Mesenteric fat pad (tissue), 1 donor: ENCODE measurements at regions not wholly inside any gene's neighbourhood (a gene's known extent, or its start where the extent isn't known, plus 50 kb on each side); places are given as distances from the start of the nearest gene placed in this dataset.
A peak's percentile ranks its signal among the peaks of the same experiment; 100 is the strongest.

ENCODE experiments used
- DNase-seq: peaks from one replicate; pipeline ENCODE4 v3.0.0-alpha.2; 2020; ENCODE audit warnings: low spot score
- donor health status: DM: yes; HTN: yes; CAD: no.

GRCh38 chr3:86333636-86334035 lies 657.3 kb downstream of the VGLL3 start:
- DNase-seq = no peak

- DNase-seq = no peak
Measured at GRCh38 chr3:86303935-86304334, 687.0 kb downstream of the VGLL3 start.

DNA sequence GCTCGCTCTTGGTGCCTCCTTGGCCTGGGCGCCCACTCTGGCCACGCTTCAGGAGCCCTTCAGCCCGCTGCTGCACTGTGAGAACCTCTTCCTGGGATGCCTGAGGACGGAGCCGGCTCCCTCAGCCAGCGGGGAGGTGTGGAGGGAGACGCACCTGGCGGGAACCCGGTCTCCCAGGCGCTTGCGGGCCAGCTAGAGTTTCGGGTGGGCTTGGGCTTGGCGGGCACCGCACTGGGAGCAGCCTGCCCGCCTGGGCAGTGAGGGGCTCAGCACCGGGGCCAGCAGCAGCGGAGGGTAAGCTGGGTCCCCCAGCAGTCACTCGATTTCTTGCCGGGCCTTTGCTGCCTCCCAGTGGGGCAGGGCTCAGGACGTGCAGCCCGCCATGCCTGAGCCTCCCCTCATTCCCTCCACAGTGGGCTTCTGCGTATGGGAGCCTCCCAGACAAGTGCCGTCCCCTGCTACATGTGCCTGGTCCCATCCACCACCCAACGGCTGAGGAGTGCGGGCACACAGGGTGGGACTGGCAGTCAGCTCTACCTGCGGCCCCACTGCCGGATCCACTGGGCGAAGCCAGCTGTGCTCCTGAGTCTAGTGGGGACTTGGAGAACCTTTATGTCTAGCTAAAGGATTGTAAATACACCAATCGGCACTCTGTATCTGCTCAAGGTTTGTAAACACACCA lies 708.7 kb downstream of the VGLL3 start:
- peak; percentile 81 for DNase-seq

DNA sequence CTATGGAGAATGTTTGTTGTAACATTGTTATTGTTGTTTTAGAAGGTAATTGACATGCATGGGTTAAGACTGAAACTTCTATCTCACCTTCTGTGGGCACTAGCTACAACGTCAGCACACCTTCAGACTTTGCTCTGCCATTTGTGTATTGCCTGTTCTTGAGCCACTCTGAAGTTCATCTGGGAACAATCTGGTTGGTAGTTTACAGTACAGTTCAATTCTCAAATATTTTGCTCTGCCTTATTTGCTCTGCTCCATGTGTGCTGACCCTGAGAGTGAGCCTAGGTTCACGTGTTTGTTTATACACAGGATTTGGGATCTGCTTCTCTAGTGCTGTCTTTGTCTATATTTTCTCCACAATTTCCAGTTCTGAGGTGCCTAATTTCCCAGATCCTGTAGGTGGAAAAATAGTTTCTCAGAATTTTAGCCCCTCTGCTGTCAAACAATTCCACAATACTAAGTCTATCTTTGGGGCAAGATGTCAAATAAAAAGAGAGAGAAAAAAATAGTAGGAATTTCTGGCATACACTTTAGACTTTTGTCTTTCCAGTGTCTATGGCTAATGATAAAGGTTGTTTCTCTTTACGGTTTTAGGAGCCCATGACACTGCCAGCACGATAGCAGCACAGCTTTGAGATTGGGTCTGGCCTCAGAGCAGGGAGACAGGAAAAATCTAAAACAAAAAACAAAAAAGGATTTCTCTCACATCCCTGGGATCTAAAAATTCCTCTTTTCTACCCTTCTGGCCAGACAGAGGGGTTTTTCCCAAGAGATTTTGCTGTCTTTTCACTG lies 721.4 kb downstream of the VGLL3 start:
- no peak for DNase-seq

- DNase-seq = no peak
Measured at GRCh38 chr3:86257955-86258641, 732.9 kb downstream of the VGLL3 start.

DNA sequence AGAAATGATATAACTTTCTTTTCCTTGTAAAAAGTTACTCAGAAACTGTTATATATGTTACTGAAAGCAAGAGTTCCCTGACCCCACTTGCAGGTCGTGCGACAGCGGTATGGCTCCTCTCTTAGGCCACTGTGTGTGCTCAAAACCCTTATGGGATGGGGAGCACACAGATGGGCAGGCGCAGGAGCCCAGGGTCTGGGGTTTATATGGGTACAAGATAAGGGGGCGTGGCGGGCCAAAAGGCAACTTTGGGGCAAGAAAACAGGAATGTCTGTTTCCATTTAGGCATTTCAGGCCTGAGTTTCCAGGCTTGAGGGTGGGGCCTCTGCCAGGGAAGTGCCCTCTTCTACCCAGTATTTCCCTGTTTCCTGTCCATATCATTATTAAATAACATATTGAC lies 736.5 kb downstream of the VGLL3 start:
- DNase-seq = peak; percentile 69

DNA sequence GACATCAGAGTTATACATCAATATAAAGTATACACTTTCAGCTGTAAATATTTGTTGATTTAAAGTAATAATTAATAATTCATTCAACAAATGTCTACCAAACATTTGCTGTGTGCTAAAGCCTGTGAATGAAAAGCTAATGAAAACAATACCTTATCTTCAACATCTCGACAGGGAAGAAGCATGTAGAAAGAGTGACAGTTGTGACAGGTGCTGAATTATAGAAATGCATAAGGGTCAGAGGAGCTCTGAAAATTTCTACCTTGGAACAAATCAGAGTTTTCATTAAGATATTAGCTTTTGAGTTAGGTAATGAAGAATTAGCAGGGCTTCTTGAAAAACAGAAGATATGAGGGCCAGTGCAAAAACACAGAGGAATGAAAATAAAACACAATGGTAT lies 739.2 kb downstream of the VGLL3 start:
- no peak for DNase-seq

DNA sequence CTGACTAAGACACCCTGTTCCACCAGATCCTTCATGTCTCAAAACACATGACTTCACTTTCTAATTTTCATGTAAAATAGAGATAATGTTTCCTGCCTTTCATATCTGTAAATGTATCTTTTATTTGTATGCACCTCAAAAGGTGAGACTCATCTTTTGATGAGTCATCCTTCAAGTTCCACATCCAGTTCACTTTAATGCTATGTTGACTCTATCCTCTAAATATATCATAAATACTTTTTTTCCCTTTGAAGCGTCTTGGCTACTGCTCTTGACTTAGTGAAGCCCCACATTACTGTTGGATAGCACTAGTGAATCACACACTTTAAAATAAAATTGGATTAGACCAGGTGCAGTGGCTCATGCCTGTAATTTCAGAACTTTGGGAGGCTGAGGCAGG lies 741.1 kb downstream of the VGLL3 start:
- no peak for DNase-seq

GRCh38 chr3:86245360-86245759 lies 745.6 kb downstream of the VGLL3 start:
- DNase-seq = no peak

DNA sequence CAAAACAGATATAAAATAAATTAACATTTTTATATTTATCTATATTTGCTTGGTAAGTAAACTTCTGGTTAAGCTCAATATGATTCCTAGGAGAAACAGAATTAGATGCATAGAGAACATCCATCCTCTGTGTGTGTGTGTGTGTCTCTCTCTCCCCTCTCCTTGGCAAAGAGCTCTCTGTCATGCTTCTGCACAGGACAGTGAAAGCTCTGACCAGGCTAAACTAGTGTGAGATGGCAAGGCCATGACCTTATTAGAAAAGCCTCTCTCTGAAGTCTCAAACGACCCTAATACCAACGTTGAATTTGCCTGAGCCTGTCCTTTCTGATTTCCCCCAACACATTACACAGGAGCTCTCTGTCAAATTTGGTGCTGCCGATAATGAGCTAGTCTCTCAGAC lies 746.0 kb downstream of the VGLL3 start:
- DNase-seq = no peak

- DNase-seq = no peak
Measured at GRCh38 chr3:86239946-86240345, 751.0 kb downstream of the VGLL3 start.

DNA sequence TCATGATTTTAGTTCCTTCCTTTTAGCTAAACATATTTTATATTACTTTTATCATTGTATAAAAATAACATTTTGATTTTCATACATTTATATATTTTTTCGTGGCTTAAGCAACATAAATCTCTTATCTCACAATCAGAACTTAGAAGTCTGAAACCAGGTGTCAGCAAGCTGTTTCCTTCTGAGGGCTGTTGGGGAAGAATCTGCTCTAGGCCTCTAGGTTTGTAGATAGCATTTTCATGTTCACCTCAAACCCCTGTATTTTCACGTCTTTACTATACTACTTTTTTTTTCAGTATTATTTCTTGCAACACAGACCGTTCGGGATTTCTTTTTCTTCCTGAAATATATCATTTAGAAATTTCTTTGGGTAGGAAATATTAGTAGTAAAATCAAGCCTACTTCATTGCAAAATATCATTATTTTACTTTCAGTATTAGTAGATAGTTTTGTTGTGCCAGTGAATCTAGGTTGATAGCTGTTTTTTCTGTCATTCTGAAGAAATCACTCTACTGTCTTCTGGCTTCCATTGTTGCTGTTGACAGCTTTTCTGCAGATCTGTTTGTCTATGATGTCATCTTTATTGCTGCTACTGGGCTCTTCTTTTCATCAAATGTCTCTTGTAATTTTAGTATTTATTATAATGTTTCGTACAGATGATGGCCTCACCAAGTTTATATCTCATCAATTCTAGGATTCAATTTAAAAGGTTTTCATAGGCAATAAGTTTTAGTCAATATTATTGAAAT lies 756.3 kb downstream of the VGLL3 start:
- no peak for DNase-seq

GRCh38 chr3:86230762-86231161 lies 760.2 kb downstream of the VGLL3 start:
- no peak for DNase-seq

- DNase-seq = no peak
Measured at GRCh38 chr3:86229775-86230094, 761.2 kb downstream of the VGLL3 start.

GRCh38 chr3:86229086-86229774 lies 761.7 kb downstream of the VGLL3 start:
- no peak for DNase-seq

DNA sequence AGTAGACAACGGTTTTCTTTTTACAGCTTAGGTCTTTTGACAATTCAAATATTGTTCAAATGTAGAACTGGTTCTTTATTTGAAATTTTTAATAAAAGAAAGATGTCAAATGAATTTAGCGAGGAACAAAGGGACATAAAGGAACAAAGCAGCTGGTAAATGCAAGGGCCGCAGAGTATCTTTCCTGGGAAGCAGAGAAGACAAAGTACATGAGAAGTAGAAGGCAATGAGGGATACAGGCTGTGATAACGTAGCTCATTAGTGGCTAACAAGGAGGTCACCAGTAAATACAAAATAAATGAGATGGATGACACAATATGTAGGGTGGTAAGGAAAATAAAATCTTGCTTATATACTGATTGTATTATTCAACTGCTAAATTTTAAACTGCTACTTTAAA lies 762.8 kb downstream of the VGLL3 start:
- DNase-seq = no peak

GRCh38 chr3:86225461-86225860 lies 765.5 kb downstream of the VGLL3 start:
- DNase-seq = no peak

DNA sequence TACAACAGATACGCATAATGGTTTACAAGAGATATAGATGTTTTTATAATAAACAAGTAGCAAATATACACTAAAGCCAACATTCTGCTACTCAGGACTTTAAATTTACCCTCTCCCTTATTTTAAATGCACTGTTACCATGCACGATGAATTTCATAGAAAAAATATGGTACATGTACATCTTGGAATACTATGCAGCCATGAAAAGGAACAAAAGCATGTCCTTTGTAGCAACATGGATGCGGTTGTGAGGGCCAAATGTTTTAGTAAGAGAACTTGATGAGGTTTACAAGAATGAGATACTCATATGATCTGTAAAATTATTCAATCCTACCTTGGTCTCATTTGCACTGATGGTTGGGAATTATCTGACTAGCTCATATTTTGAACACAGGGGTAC lies 769.3 kb downstream of the VGLL3 start:
- DNase-seq = no peak

DNA sequence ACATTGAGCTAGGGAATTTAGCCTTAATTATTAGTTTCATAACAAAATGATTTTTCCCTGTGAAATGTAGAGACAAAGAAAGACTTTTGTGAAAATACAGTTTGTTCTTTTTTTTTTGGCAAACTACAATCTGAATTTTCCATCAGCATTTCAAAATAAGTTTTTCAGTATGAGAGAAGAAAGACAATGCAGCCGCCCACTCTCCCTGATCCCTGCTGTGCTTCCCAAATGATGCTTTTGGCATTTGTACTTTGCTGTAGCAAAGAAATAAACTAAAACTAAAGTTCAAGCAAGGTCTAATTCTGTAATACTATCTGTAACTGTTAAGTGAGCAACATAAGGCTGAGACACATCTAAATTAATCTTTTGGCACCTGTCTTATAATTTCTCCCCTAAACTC lies 782.2 kb downstream of the VGLL3 start:
- no peak for DNase-seq

DNA sequence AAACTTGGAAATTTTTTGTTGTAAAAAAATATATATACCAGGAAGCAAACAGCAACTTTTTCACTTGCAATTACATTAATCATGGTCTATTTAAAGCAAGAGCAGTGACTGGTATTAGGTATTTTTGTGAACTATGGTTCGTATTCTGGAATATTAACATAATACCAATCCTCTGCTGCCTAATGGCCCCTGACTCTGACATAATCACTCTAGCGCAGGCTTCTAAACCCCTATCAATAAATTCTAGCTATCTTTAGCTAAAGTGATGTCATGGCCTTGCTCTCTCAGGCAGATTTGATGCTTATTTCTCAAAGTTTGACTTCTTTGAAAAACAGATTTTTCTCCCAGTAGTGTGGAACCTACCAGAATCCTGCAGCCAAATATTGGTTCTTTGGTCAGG lies 808.3 kb downstream of the VGLL3 start:
- DNase-seq = no peak

DNA sequence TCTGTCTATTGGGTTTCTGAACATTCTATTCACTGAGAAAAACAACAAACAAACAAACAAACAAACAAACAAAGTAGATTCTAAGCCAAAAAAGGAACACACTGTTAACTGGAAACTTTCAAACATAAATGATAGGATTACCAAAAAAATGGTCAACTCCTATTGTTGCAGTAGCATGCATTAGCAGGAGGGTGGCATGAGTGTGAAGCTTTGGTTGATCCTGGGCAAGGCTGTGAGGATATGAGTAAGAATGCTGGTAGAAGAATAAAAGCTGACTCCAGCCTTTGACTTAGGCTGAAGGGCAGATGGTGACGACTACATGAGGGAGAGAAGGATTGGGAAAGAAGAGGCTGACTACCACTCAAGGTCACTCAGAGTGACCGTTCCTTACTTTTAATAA lies 810.3 kb downstream of the VGLL3 start:
- no peak for DNase-seq
